ENCODE measurements at regions not wholly inside any gene's neighbourhood (a gene's known extent, or its start where the extent isn't known, plus 50 kb on each side); places are given as distances from the start of the nearest gene placed in this dataset.

DNA sequence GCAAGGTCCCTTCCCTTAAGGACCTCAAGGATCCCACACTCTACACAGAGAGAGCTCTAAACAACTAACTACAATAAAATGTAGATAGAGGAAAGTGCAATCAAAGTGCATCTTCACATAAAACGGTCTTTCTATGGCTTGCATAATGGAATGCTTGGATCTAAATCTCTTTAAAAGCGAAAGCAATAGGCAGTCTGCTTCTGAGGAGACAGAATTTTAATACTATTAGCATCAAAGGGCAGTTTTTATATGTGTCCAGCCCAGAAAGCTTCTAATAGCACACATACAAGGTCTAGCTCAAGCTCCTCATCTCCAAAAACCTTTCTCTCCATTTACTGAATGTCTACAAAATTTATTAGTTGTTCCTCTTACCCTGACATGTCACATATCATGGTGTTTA is 101.5 kb upstream of the C1GALT1 start:
- TF ChIP-seq, protein P1, sequence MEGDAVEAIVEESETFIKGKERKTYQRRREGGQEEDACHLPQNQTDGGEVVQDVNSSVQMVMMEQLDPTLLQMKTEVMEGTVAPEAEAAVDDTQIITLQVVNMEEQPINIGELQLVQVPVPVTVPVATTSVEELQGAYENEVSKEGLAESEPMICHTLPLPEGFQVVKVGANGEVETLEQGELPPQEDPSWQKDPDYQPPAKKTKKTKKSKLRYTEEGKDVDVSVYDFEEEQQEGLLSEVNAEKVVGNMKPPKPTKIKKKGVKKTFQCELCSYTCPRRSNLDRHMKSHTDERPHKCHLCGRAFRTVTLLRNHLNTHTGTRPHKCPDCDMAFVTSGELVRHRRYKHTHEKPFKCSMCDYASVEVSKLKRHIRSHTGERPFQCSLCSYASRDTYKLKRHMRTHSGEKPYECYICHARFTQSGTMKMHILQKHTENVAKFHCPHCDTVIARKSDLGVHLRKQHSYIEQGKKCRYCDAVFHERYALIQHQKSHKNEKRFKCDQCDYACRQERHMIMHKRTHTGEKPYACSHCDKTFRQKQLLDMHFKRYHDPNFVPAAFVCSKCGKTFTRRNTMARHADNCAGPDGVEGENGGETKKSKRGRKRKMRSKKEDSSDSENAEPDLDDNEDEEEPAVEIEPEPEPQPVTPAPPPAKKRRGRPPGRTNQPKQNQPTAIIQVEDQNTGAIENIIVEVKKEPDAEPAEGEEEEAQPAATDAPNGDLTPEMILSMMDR (IDR thresholded peaks at IDR 0.05; ENCODE audit: extremely low read depth, low read depth, low read length) = no peak
- peaks cover 5% of the 10 kb centered on the region for H3K27me3 ChIP-seq (ENCODE audit: insufficient read depth, low read length)

DNA sequence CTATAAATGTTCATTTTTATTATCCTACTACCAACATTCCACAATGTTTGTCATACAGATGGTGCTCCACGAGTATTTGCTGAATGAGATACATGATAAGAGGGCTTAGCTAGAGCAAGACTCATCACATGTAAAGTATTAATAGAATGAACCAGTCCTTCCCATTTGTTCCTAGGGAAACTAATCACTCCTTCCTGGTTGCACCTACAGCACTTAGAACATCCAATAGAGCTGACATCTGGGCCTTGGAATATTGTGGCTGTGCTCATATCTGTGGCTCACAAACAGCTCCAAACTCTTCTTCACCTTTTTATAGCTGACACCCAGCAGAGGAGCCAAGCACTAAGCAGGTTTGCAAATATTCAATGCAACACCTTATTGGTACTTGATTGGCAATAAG is 91.9 kb upstream of the C1GALT1 start:
- H3K4me2 ChIP-seq (ENCODE audit: insufficient read depth, low read length) = no peak overlapping the region
- H3K79me2 ChIP-seq (ENCODE audit: insufficient read depth, low read length) = no peaks in the 10 kb centered on the region
- TF ChIP-seq, protein P1 (IDR thresholded peaks at IDR 0.05; ENCODE audit: extremely low read depth, low read depth, low read length) = no peak
- peaks cover 3% of the 10 kb centered on the region for H3K27me3 ChIP-seq (ENCODE audit: insufficient read depth, low read length)
- no peak overlapping the region for H3K27ac ChIP-seq (ENCODE audit: low read depth, low read length)
- H3K4me1 ChIP-seq (ENCODE audit: insufficient read depth, low read length) = no peaks in the 10 kb centered on the region
- DNase-seq (ENCODE audit: insufficient read length, low spot score, missing footprints) = peak; percentile 10
- H3K36me3 ChIP-seq (ENCODE audit: insufficient read depth, low read length) = no peaks in the 10 kb centered on the region
- H3K9me3 ChIP-seq (ENCODE audit: low read depth, low read length) = no peaks in the 10 kb centered on the region
- H2AFZ ChIP-seq (ENCODE audit: low read length) = no peak overlapping the region
- no peak overlapping the region for H3K4me3 ChIP-seq (ENCODE audit: insufficient read depth, low read length)
- no peaks in the 10 kb centered on the region for H4K20me1 ChIP-seq (ENCODE audit: insufficient read depth, low read length)

More for the DNA sequence above, 101.5 kb upstream of the C1GALT1 start:
- Histone ChIP-seq H3K36me3 (ENCODE audit: insufficient read depth, low read length) (no peaks in the 10 kb centered on the region), H3K4me2 (ENCODE audit: insufficient read depth, low read length) (no peak overlapping the region), H3K79me2 (ENCODE audit: insufficient read depth, low read length) (no peaks in the 10 kb centered on the region), H4K20me1 (ENCODE audit: insufficient read depth, low read length) (no peaks in the 10 kb centered on the region), H3K9me3 (ENCODE audit: low read depth, low read length) (no peaks in the 10 kb centered on the region), H2AFZ (ENCODE audit: low read length) (no peak overlapping the region), H3K4me1 (ENCODE audit: insufficient read depth, low read length) (no peaks in the 10 kb centered on the region), H3K4me3 (ENCODE audit: insufficient read depth, low read length) (no peak overlapping the region), H3K27ac (ENCODE audit: low read depth, low read length) (no peak overlapping the region)
- no peak for DNase-seq (ENCODE audit: insufficient read length, low spot score, missing footprints)

- no peak for DNase-seq (ENCODE audit: insufficient read length, low spot score, missing footprints)
- H3K36me3 ChIP-seq (ENCODE audit: insufficient read depth, low read length) = no peaks in the 10 kb centered on the region
- H3K4me2 ChIP-seq (ENCODE audit: insufficient read depth, low read length) = no peak overlapping the region
- TF ChIP-seq, protein P1 (IDR thresholded peaks at IDR 0.05; ENCODE audit: extremely low read depth, low read depth, low read length) = no peak
- H2AFZ ChIP-seq (ENCODE audit: low read length) = peak overlapping the region; percentile 13
- H4K20me1 ChIP-seq (ENCODE audit: insufficient read depth, low read length) = no peaks in the 10 kb centered on the region
- H3K4me1 ChIP-seq (ENCODE audit: insufficient read depth, low read length) = peaks cover 16% of the 10 kb centered on the region
- no peaks in the 10 kb centered on the region for H3K9me3 ChIP-seq (ENCODE audit: low read depth, low read length)
- no peaks in the 10 kb centered on the region for H3K27me3 ChIP-seq (ENCODE audit: insufficient read depth, low read length)
- H3K79me2 ChIP-seq (ENCODE audit: insufficient read depth, low read length) = no peaks in the 10 kb centered on the region
- no peak overlapping the region for H3K27ac ChIP-seq (ENCODE audit: low read depth, low read length)
- no peak overlapping the region for H3K4me3 ChIP-seq (ENCODE audit: insufficient read depth, low read length)
Measured at GRCh38 chr7:7098280-7098818, 84.0 kb upstream of the C1GALT1 start.

GRCh38 chr7:7099584-7100014 is 82.7 kb upstream of the C1GALT1 start:
- Histone ChIP-seq H3K27ac (ENCODE audit: low read depth, low read length) (no peak overlapping the region), H3K4me1 (ENCODE audit: insufficient read depth, low read length) (peaks cover 16% of the 10 kb centered on the region), H3K4me2 (ENCODE audit: insufficient read depth, low read length) (peak overlapping the region; percentile 70), H3K79me2 (ENCODE audit: insufficient read depth, low read length) (no peaks in the 10 kb centered on the region), H3K27me3 (ENCODE audit: insufficient read depth, low read length) (no peaks in the 10 kb centered on the region), H2AFZ (ENCODE audit: low read length) (peak overlapping the region; percentile 76), H4K20me1 (ENCODE audit: insufficient read depth, low read length) (no peaks in the 10 kb centered on the region), H3K4me3 (ENCODE audit: insufficient read depth, low read length) (peak overlapping the region; percentile 23), H3K9me3 (ENCODE audit: low read depth, low read length) (no peaks in the 10 kb centered on the region), H3K36me3 (ENCODE audit: insufficient read depth, low read length) (no peaks in the 10 kb centered on the region)
- DNase-seq (ENCODE audit: insufficient read length, low spot score, missing footprints) = peak; percentile 91
- TF ChIP-seq, protein P1 (IDR thresholded peaks at IDR 0.05; ENCODE audit: extremely low read depth, low read depth, low read length) = no peak
